NCI-H1694 treated with DMSO at 0.1 percent for 48 hours (cell line): ENCODE measurements at regions not wholly inside any gene's neighbourhood (a gene's known extent, or its start where the extent isn't known, plus 50 kb on each side); places are given as distances from the start of the nearest gene placed in this dataset.

ENCODE experiments used
- DNase-seq: peaks from one replicate; lab custom pipeline; 2025; lab: John Stamatoyannopoulos, UW

- DNase-seq: no peak
Observed at GRCh38 chr15:58271410-58271809, 133.2 kb downstream of the AQP9 start.

GRCh38 chr15:58273104-58273503, 134.9 kb downstream of the AQP9 start:
- no peak for DNase-seq

GRCh38 chr15:58274885-58275284, 136.7 kb downstream of the AQP9 start:
- no peak for DNase-seq

- DNase-seq: no peak
Observed at GRCh38 chr15:58275785-58276184, 137.6 kb downstream of the AQP9 start.

- no peak for DNase-seq
Observed at GRCh38 chr15:58276924-58277323, 138.7 kb downstream of the AQP9 start.

GRCh38 chr15:58277333-58277732, 139.2 kb downstream of the AQP9 start:
- no peak for DNase-seq

- no peak for DNase-seq
Observed at GRCh38 chr15:58279106-58279505, 140.9 kb downstream of the AQP9 start.

GRCh38 chr15:58279654-58280053, 141.5 kb downstream of the AQP9 start:
- no peak for DNase-seq

GRCh38 chr15:58282060-58282708, 144.0 kb downstream of the AQP9 start:
- no peak for DNase-seq

GRCh38 chr15:58283302-58283701, 145.1 kb downstream of the AQP9 start:
- no peak for DNase-seq

GRCh38 chr15:58284293-58284692, 146.1 kb downstream of the AQP9 start:
- no peak for DNase-seq

- DNase-seq: no peak
Observed at GRCh38 chr15:58285212-58285920, 146.4 kb upstream of the LIPC start.

- no peak for DNase-seq
Observed at GRCh38 chr15:58285921-58286278, 145.9 kb upstream of the LIPC start.

- no peak for DNase-seq
Observed at GRCh38 chr15:58286523-58286922, 145.3 kb upstream of the LIPC start.

- no peak for DNase-seq
Observed at GRCh38 chr15:58287891-58288290, 143.9 kb upstream of the LIPC start.

- DNase-seq: no peak
Observed at GRCh38 chr15:58288592-58288991, 143.2 kb upstream of the LIPC start.

GRCh38 chr15:58291848-58292247, 139.9 kb upstream of the LIPC start:
- no peak for DNase-seq

- DNase-seq: no peak
Observed at GRCh38 chr15:58292751-58293175, 139.0 kb upstream of the LIPC start.

- DNase-seq: no peak
Observed at GRCh38 chr15:58293622-58294550, 137.9 kb upstream of the LIPC start.

- DNase-seq: no peak
Observed at GRCh38 chr15:58294681-58295254, 137.0 kb upstream of the LIPC start.

GRCh38 chr15:58295637-58296215, 136.1 kb upstream of the LIPC start:
- no peak for DNase-seq

- DNase-seq: no peak
Observed at GRCh38 chr15:58296276-58296675, 135.5 kb upstream of the LIPC start.
